HEK293T (cell line): ENCODE measurements at regions not wholly inside any gene's neighbourhood (a gene's known extent, or its start where the extent isn't known, plus 50 kb on each side); places are given as distances from the start of the nearest gene placed in this dataset.

Experiments
- FOXK2 ChIP-seq: fragments of 450-650 bp; IDR thresholded peaks from 2 replicates; pipeline ENCODE4 v1.6.1; 2016; ENCODE audit warnings: mild to moderate bottlenecking
- FOXM1 ChIP-seq: fragments of 450-650 bp; IDR thresholded peaks from 2 replicates; pipeline ENCODE4 v1.6.1; 2017; ENCODE audit warnings: mild to moderate bottlenecking, borderline replicate concordance
- HDGF ChIP-seq: fragments of 450-650 bp; IDR thresholded peaks from 2 replicates; pipeline ENCODE4 v1.6.1; 2017; ENCODE audit warnings: antibody characterized with exemption, borderline replicate concordance
- ZNF384 ChIP-seq: fragments of 450-650 bp; IDR thresholded peaks from 2 replicates; pipeline ENCODE4 v1.6.1; 2016

- TF ChIP-seq FOXK2 (no peak), ZNF384 (no peak), HDGF (no peak), FOXM1 (no peak)
These were observed 110.1 kb downstream of the FOXA2 start for GRCh38 chr20:22474224-22474623.
